MM.1S (cell line): ENCODE measurements at regions not wholly inside any gene's neighbourhood (a gene's known extent, or its start where the extent isn't known, plus 50 kb on each side); places are given as distances from the start of the nearest gene placed in this dataset.

Experiments
- CTCF ChIP-seq: fragments of 300-600 bp; sonication (generic); IDR thresholded peaks from 2 replicates; pipeline ENCODE4 v1.5.1; 2016; ENCODE audit warnings: antibody characterized with exemption, low read length, mixed read lengths
- EZH2 ChIP-seq: fragments of 300-600 bp; sonication (generic); optimal IDR thresholded peaks from 2 replicates; pipeline ENCODE3; 2017; ENCODE audit warnings: low read depth, mild to moderate bottlenecking, antibody characterized with exemption, low read length, mixed read lengths

- TF ChIP-seq CTCF (no peak), EZH2 (no peak)
Measured at GRCh38 chr6:106885679-106886078, 88.8 kb downstream of the CD24 start.
